GM12864 (cell line): ENCODE measurements at regions not wholly inside any gene's neighbourhood (a gene's known extent, or its start where the extent isn't known, plus 50 kb on each side); places are given as distances from the start of the nearest gene placed in this dataset.
"Not testable (repeated sequence)": the region's sequence is repeated elsewhere in the genome, so short reads cannot be mapped to it uniquely, and the experiment has no call there.

Experiments used
- DNase-seq: peaks from one replicate; pipeline ENCODE4 v3.0.0-alpha.2; 2011; ENCODE audit warnings: low read depth
- H3K4me3 ChIP-seq: 2 replicates; pipeline ENCODE4 v1.5.1; 2011; ENCODE audit warnings: mild to moderate bottlenecking, low read depth, low read length, control low read depth
- TF ChIP-seq, protein P1 (sequence below): IDR thresholded peaks from 2 replicates; pipeline ENCODE4 v1.5.1; 2011; ENCODE audit warnings: low read depth, mild to moderate bottlenecking, moderate library complexity, low read length, control low read depth, inconsistent platforms; ENCODE audit errors: missing control alignments

DNA sequence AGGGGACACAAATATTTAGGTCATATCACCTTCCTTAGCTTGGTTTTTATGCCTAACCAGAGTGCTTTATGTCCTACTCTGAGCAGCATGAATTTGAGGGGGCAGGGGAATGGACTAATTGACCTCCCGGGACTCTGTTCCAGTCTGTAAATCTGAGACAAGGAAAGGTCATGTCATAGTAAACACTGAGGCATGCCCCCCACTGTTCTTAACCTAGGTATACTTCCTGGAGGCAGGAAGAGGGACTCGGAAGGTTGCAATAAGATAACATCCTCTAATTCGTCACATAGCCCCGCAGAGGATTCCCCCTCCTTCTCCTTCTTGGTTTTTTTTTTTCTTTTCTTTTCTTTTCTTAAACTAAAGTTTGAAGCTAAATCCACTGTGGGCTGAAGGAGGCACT, 540.3 kb upstream of the CADM1 start:
- no peak for DNase-seq
- TF ChIP-seq, protein P1, sequence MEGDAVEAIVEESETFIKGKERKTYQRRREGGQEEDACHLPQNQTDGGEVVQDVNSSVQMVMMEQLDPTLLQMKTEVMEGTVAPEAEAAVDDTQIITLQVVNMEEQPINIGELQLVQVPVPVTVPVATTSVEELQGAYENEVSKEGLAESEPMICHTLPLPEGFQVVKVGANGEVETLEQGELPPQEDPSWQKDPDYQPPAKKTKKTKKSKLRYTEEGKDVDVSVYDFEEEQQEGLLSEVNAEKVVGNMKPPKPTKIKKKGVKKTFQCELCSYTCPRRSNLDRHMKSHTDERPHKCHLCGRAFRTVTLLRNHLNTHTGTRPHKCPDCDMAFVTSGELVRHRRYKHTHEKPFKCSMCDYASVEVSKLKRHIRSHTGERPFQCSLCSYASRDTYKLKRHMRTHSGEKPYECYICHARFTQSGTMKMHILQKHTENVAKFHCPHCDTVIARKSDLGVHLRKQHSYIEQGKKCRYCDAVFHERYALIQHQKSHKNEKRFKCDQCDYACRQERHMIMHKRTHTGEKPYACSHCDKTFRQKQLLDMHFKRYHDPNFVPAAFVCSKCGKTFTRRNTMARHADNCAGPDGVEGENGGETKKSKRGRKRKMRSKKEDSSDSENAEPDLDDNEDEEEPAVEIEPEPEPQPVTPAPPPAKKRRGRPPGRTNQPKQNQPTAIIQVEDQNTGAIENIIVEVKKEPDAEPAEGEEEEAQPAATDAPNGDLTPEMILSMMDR: no peak
- H3K4me3 ChIP-seq: no peak overlapping the region

GRCh38 chr11:116043857-116044256, 539.6 kb upstream of the CADM1 start:
- DNase-seq: no peak
- TF ChIP-seq, protein P1: no peak
- no peak overlapping the region for H3K4me3 ChIP-seq

GRCh38 chr11:116043059-116043458, 538.8 kb upstream of the CADM1 start:
- not testable (repeated sequence) for DNase-seq, H3K4me3 ChIP-seq

- no peak for DNase-seq
- TF ChIP-seq, protein P1: no peak
- H3K4me3 ChIP-seq: no peak overlapping the region
Measured at GRCh38 chr11:116042146-116042545, 537.9 kb upstream of the CADM1 start.

DNA sequence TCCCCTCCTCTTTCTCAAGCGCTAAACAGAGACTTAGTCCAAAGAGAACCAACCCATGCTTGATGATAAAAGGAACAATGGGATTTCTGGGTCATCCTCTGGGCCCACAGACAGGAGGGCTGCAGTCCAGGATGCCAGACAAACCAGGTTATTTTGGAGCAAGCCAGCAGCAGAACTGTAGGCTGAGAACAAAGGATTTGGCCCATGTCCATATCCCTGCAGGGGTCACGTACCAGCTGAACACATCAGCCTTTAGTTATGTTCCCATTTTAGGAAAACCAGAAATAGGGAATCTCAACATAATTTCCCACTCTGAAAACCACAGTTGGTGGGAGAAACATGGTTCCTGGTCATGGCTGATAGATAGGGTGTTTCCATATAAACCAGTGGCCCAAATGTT, 533.6 kb upstream of the CADM1 start:
- TF ChIP-seq, protein P1: no peak
- no peak overlapping the region for H3K4me3 ChIP-seq
- no peak for DNase-seq

- TF ChIP-seq, protein P1: no peak
- no peak overlapping the region for H3K4me3 ChIP-seq
- no peak for DNase-seq
Measured at GRCh38 chr11:116035977-116036376, 531.8 kb upstream of the CADM1 start.

DNA sequence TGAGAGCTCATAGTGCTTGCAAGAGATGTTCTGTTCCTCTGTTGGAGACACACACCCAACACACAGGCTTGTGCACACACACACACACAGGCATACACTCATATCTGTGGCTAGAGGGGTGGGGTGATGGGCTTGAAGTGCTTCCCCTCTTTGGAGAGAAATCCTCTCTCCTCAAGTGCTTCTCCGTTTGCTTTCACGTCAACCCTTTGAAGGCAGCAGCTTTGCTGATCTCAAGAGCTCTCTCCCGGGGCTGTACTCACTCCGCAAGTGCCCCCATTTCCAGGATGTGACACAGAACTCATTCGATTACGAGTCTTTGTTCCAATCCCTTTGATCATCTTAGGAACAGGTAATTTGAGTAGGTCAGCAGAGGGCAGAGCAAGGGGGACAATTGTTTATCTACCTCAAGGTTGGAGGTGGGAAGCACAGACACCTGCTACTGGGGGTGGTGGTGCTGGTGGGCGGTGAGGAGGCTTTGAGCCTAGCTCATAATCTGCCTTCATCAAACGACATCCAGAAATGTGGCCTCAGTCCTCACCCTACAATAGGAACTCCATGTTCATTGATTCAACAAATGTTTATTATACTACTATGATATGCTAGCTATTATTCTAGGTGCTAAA, 529.8 kb upstream of the CADM1 start:
- no peak for DNase-seq
- no peak overlapping the region for H3K4me3 ChIP-seq
- TF ChIP-seq, protein P1: no peak
